ENCODE measurements at regions not wholly inside any gene's neighbourhood (a gene's known extent, or its start where the extent isn't known, plus 50 kb on each side); places are given as distances from the start of the nearest gene placed in this dataset.

- DNase-seq = no peak
Measured at GRCh38 chr10:128958834-128959690, 508.0 kb upstream of the MGMT start.

GRCh38 chr10:128959746-128960145 is 507.3 kb upstream of the MGMT start:
- DNase-seq = no peak

GRCh38 chr10:128960517-128960916 is 506.5 kb upstream of the MGMT start:
- DNase-seq = no peak

- DNase-seq = no peak
Measured at GRCh38 chr10:128962182-128962581, 504.9 kb upstream of the MGMT start.

- no peak for DNase-seq
Measured at GRCh38 chr10:128963211-128964099, 503.6 kb upstream of the MGMT start.

- DNase-seq = no peak
Measured at GRCh38 chr10:128964100-128964403, 503.0 kb upstream of the MGMT start.

- no peak for DNase-seq
Measured at GRCh38 chr10:128967980-128968756, 498.9 kb upstream of the MGMT start.

GRCh38 chr10:128969551-128969950 is 497.5 kb upstream of the MGMT start:
- no peak for DNase-seq

- DNase-seq = no peak
Measured at GRCh38 chr10:128971374-128972035, 495.5 kb upstream of the MGMT start.

- no peak for DNase-seq
Measured at GRCh38 chr10:128972036-128972405, 495.0 kb upstream of the MGMT start.

- no peak for DNase-seq
Measured at GRCh38 chr10:128973221-128973620, 493.8 kb upstream of the MGMT start.

- DNase-seq = no peak
Measured at GRCh38 chr10:128976856-128977255, 490.2 kb upstream of the MGMT start.

- DNase-seq = no peak
Measured at GRCh38 chr10:128978211-128978610, 488.8 kb upstream of the MGMT start.

GRCh38 chr10:128979405-128979804 is 487.6 kb upstream of the MGMT start:
- DNase-seq = no peak

- no peak for DNase-seq
Measured at GRCh38 chr10:128981251-128981650, 485.8 kb upstream of the MGMT start.

- no peak for DNase-seq
Measured at GRCh38 chr10:128981881-128982615, 485.0 kb upstream of the MGMT start.

GRCh38 chr10:128982616-128982915 is 484.5 kb upstream of the MGMT start:
- no peak for DNase-seq

GRCh38 chr10:128985036-128985435 is 482.0 kb upstream of the MGMT start:
- no peak for DNase-seq

GRCh38 chr10:128990986-128991385 is 476.1 kb upstream of the MGMT start:
- no peak for DNase-seq

GRCh38 chr10:128992770-128993169 is 474.3 kb upstream of the MGMT start:
- DNase-seq = no peak

- no peak for DNase-seq
Measured at GRCh38 chr10:128993443-128993842, 473.6 kb upstream of the MGMT start.

- no peak for DNase-seq
Measured at GRCh38 chr10:128993911-128994538, 473.0 kb upstream of the MGMT start.
